PC-3 (cell line): ENCODE measurements at regions not wholly inside any gene's neighbourhood (a gene's known extent, or its start where the extent isn't known, plus 50 kb on each side); places are given as distances from the start of the nearest gene placed in this dataset.

Source experiments
- CTCF ChIP-seq: fragments of 300-600 bp; sonication (generic); conservative IDR thresholded peaks from 2 replicates; pipeline ENCODE4 v1.5.1; 2017; ENCODE audit warnings: antibody characterized with exemption, low read depth, mild to moderate bottlenecking, low read length
- EZH2 ChIP-seq: fragments of 300-600 bp; sonication (generic); IDR thresholded peaks from one replicate; pipeline ENCODE4 v1.6.1; 2017; ENCODE audit warnings: antibody characterized with exemption, mild to moderate bottlenecking, low read length; ENCODE audit not compliant: unreplicated experiment
- EZH2phosphoT487 ChIP-seq: fragments of 300-600 bp; sonication (generic); IDR thresholded peaks from 2 replicates; pipeline ENCODE4 v1.6.1; 2018; ENCODE audit warnings: mild to moderate bottlenecking, antibody characterized with exemption, low read length, borderline replicate concordance

- no peak for TF ChIP-seq CTCF
- no peak for TF ChIP-seq EZH2
- no peak for TF ChIP-seq EZH2phosphoT487
Observed at GRCh38 chr10:57799625-57800024, 468.1 kb downstream of the IPMK start.
